ENCODE measurements at regions not wholly inside any gene's neighbourhood (a gene's known extent, or its start where the extent isn't known, plus 50 kb on each side); places are given as distances from the start of the nearest gene placed in this dataset.

GRCh38 chr22:49377306-49377705 is 450.4 kb downstream of the BRD1 start:
- in situ Hi-C loops (cut with HindIII; ENCODE audit: low pct_unique_long_range_greater_than_20kb, low sequenced_read_pairs): no loop called here
- DNase-seq (ENCODE audit: low read depth, low spot score): no peak

- DNase-seq (ENCODE audit: low read depth, low spot score): no peak
- in situ Hi-C loops (cut with HindIII; ENCODE audit: low pct_unique_long_range_greater_than_20kb, low sequenced_read_pairs): no loop called here
These were observed 453.9 kb downstream of the BRD1 start for GRCh38 chr22:49373801-49374226.

GRCh38 chr22:49373289-49373666 is 454.4 kb downstream of the BRD1 start:
- no peak for DNase-seq (ENCODE audit: low read depth, low spot score)
- in situ Hi-C loops (cut with HindIII; ENCODE audit: low pct_unique_long_range_greater_than_20kb, low sequenced_read_pairs): no loop called here

- no peak for DNase-seq (ENCODE audit: low read depth, low spot score)
These were observed 455.0 kb downstream of the BRD1 start for GRCh38 chr22:49372530-49373288.

GRCh38 chr22:49372111-49372529 is 455.6 kb downstream of the BRD1 start:
- DNase-seq (ENCODE audit: low read depth, low spot score): no peak
- in situ Hi-C loops (cut with HindIII; ENCODE audit: low pct_unique_long_range_greater_than_20kb, low sequenced_read_pairs): no loop called here

More at GRCh38 chr22:49372530-49373288, 455.0 kb downstream of the BRD1 start:
- in situ Hi-C loops (cut with HindIII; ENCODE audit: low pct_unique_long_range_greater_than_20kb, low sequenced_read_pairs): no loop called here

GRCh38 chr22:49371325-49372110 is 456.2 kb downstream of the BRD1 start:
- in situ Hi-C loops (cut with HindIII; ENCODE audit: low pct_unique_long_range_greater_than_20kb, low sequenced_read_pairs): no loop called here
- DNase-seq (ENCODE audit: low read depth, low spot score): no peak

GRCh38 chr22:49370627-49371301 is 456.9 kb downstream of the BRD1 start:
- no peak for DNase-seq (ENCODE audit: low read depth, low spot score)
- in situ Hi-C loops (cut with HindIII; ENCODE audit: low pct_unique_long_range_greater_than_20kb, low sequenced_read_pairs): no loop called here

GRCh38 chr22:49369726-49370626 is 457.7 kb downstream of the BRD1 start:
- DNase-seq (ENCODE audit: low read depth, low spot score): no peak

GRCh38 chr22:49368976-49369725 is 458.5 kb downstream of the BRD1 start:
- in situ Hi-C loops (cut with HindIII; ENCODE audit: low pct_unique_long_range_greater_than_20kb, low sequenced_read_pairs): no loop called here
- peak; percentile 32 for DNase-seq (ENCODE audit: low read depth, low spot score)

More at GRCh38 chr22:49369726-49370626, 457.7 kb downstream of the BRD1 start:
- in situ Hi-C loops (cut with HindIII; ENCODE audit: low pct_unique_long_range_greater_than_20kb, low sequenced_read_pairs): no loop called here

- DNase-seq (ENCODE audit: low read depth, low spot score): no peak
- in situ Hi-C loops (cut with HindIII; ENCODE audit: low pct_unique_long_range_greater_than_20kb, low sequenced_read_pairs): no loop called here
These were observed 459.3 kb downstream of the BRD1 start for GRCh38 chr22:49368221-49368975.

- no peak for DNase-seq (ENCODE audit: low read depth, low spot score)
These were observed 460.5 kb downstream of the BRD1 start for GRCh38 chr22:49367041-49367697.

GRCh38 chr22:49366437-49366836 is 461.2 kb downstream of the BRD1 start:
- in situ Hi-C loops (cut with HindIII; ENCODE audit: low pct_unique_long_range_greater_than_20kb, low sequenced_read_pairs): no loop called here
- DNase-seq (ENCODE audit: low read depth, low spot score): no peak

More at GRCh38 chr22:49367041-49367697, 460.5 kb downstream of the BRD1 start:
- in situ Hi-C loops (cut with HindIII; ENCODE audit: low pct_unique_long_range_greater_than_20kb, low sequenced_read_pairs): no loop called here

- no peak for DNase-seq (ENCODE audit: low read depth, low spot score)
- in situ Hi-C loops (cut with HindIII; ENCODE audit: low pct_unique_long_range_greater_than_20kb, low sequenced_read_pairs): no loop called here
These were observed 461.8 kb downstream of the BRD1 start for GRCh38 chr22:49365910-49366309.

- in situ Hi-C loops (cut with HindIII; ENCODE audit: low pct_unique_long_range_greater_than_20kb, low sequenced_read_pairs): no loop called here
These were observed 462.4 kb downstream of the BRD1 start for GRCh38 chr22:49365191-49365837.

GRCh38 chr22:49364398-49364797 is 463.3 kb downstream of the BRD1 start:
- DNase-seq (ENCODE audit: low read depth, low spot score): no peak
- in situ Hi-C loops (cut with HindIII; ENCODE audit: low pct_unique_long_range_greater_than_20kb, low sequenced_read_pairs): no loop called here

More at GRCh38 chr22:49365191-49365837, 462.4 kb downstream of the BRD1 start:
- no peak for DNase-seq (ENCODE audit: low read depth, low spot score)

Measured in SK-MEL-5 (cell line).